GM23338 (cell line): ENCODE measurements at regions not wholly inside any gene's neighbourhood (a gene's known extent, or its start where the extent isn't known, plus 50 kb on each side); places are given as distances from the start of the nearest gene placed in this dataset.

Experiments used
- ATAC-seq: fragments of 200-7000 bp; cut with Tn5 transposase; 3 replicates; pipeline ENCODE4 v1.9.1; 2020
- DNase-seq: peaks from one replicate; pipeline ENCODE4 v3.0.0-alpha.2; 2015; ENCODE audit warnings: low spot score
- H2AFZ ChIP-seq: fragments of 200-600 bp; sonication (generic); 2 replicates; pipeline ENCODE4 v1.8.0; 2016; ENCODE audit warnings: antibody characterized with exemption, mild to moderate bottlenecking, moderate library complexity
- H3F3A ChIP-seq: fragments of 200-600 bp; sonication (generic); replicated peaks from 2 replicates; pipeline ENCODE4 v1.8.0; 2017; ENCODE audit warnings: antibody characterized with exemption, mixed run types, low read depth
- H3K27ac ChIP-seq: fragments of 200-600 bp; sonication (generic); 2 replicates; pipeline ENCODE4 v1.6.1; 2016; ENCODE audit warnings: low read depth
- H3K27me3 ChIP-seq: fragments of 200-600 bp; sonication (generic); 2 replicates; pipeline ENCODE4 v1.8.0; 2016; ENCODE audit warnings: mild to moderate bottlenecking, mixed run types, moderate library complexity; ENCODE audit not compliant: insufficient read depth
- H3K36me3 ChIP-seq: fragments of 200-600 bp; sonication (generic); 2 replicates; pipeline ENCODE4 v1.8.0; 2016; ENCODE audit warnings: mild to moderate bottlenecking; ENCODE audit not compliant: insufficient read depth
- H3K4me1 ChIP-seq: fragments of 200-600 bp; sonication (generic); 2 replicates; pipeline ENCODE4 v1.8.0; 2016; ENCODE audit warnings: mild to moderate bottlenecking, moderate library complexity; ENCODE audit not compliant: insufficient read depth
- H3K4me2 ChIP-seq: fragments of 200-600 bp; sonication (generic); 2 replicates; pipeline ENCODE4 v1.7.1; 2017; ENCODE audit warnings: mixed run types
- H3K4me3 ChIP-seq: fragments of 200-600 bp; sonication (generic); 2 replicates; pipeline ENCODE4 v1.6.1; 2016; ENCODE audit warnings: mixed run types
- H3K79me2 ChIP-seq: fragments of 200-600 bp; sonication (generic); replicated peaks from 2 replicates; pipeline ENCODE4 v1.8.0; 2017; ENCODE audit warnings: mild to moderate bottlenecking; ENCODE audit not compliant: insufficient read depth
- H3K9me2 ChIP-seq: fragments of 200-600 bp; sonication (generic); 2 replicates; pipeline ENCODE4 v1.8.0; 2017; ENCODE audit not compliant: insufficient read depth
- H4K20me1 ChIP-seq: fragments of 200-600 bp; sonication (generic); replicated peaks from 2 replicates; pipeline ENCODE4 v1.8.0; 2017; ENCODE audit warnings: mild to moderate bottlenecking; ENCODE audit not compliant: insufficient read depth
- H3K27ac Mint-ChIP-seq: 2 replicates; pipeline ENCODE4 v1.8.0; 2020; ENCODE audit warnings: inconsistent platforms, mild to moderate bottlenecking, moderate library complexity, mixed read lengths
- H3K27me3 Mint-ChIP-seq: 3 replicates; pipeline ENCODE4 v1.8.0; 2022; ENCODE audit warnings: low read depth, mild to moderate bottlenecking, moderate library complexity, mixed read lengths, inconsistent platforms; ENCODE audit not compliant: insufficient read depth, poor library complexity
- H3K36me3 Mint-ChIP-seq: 3 replicates; pipeline ENCODE4 v1.8.0; 2021; ENCODE audit warnings: low read depth, mild to moderate bottlenecking, inconsistent platforms, moderate library complexity, mixed read lengths
- H3K4me1 Mint-ChIP-seq: 3 replicates; pipeline ENCODE4 v1.8.0; 2020; ENCODE audit warnings: mild to moderate bottlenecking, inconsistent platforms, mixed read lengths
- H3K4me3 Mint-ChIP-seq: 3 replicates; pipeline ENCODE4 v1.8.0; 2021; ENCODE audit warnings: moderate library complexity, mild to moderate bottlenecking, inconsistent platforms, mixed read lengths
- H3K9me3 Mint-ChIP-seq: 3 replicates; pipeline ENCODE4 v1.8.0; 2020; ENCODE audit warnings: moderate library complexity, mild to moderate bottlenecking, inconsistent platforms, mixed read lengths
- CREB1 ChIP-seq: fragments of 250-450 bp; sonication (Bioruptor Pico); IDR thresholded peaks from 2 replicates; pipeline ENCODE4 v1.5.0; 2020; ENCODE audit warnings: low read depth, mild to moderate bottlenecking, moderate library complexity
- CTCF ChIP-seq, 2 experiments: fragments of 200-600 bp in 1 of 2; sonication (generic) in 1 of 2; conservative IDR thresholded peaks; 2 replicates each; pipeline versions ENCODE4 v1.5.1 to v1.6.1; 2016 to 2017; ENCODE audit warnings: antibody characterized with exemption in 2 of 2, low read depth in 2 of 2, mild to moderate bottlenecking in 2 of 2, moderate library complexity in 1 of 2
- ETS1 ChIP-seq: IDR thresholded peaks from 2 replicates; pipeline ENCODE4 v1.6.1; 2016; ENCODE audit warnings: antibody characterized with exemption
- EZH2 ChIP-seq: fragments of 200-600 bp; sonication (generic); IDR thresholded peaks from one replicate; pipeline ENCODE4 v1.8.0; 2017; ENCODE audit warnings: antibody characterized with exemption, mild to moderate bottlenecking, low read depth; ENCODE audit not compliant: unreplicated experiment
- EZH2phosphoT487 ChIP-seq: fragments of 200-600 bp; sonication (generic); IDR thresholded peaks from one replicate; pipeline ENCODE4 v1.8.1; 2018; ENCODE audit warnings: antibody characterized with exemption; ENCODE audit not compliant: unreplicated experiment
- JUNB ChIP-seq: IDR thresholded peaks from one replicate; pipeline ENCODE4 v1.6.1; 2016; ENCODE audit warnings: antibody characterized with exemption; ENCODE audit not compliant: unreplicated experiment
- NANOG ChIP-seq: IDR thresholded peaks from 2 replicates; pipeline ENCODE4 v1.6.1; 2016; ENCODE audit warnings: antibody characterized with exemption, borderline replicate concordance
- POLR2AphosphoS5 ChIP-seq: IDR thresholded peaks from 2 replicates; pipeline ENCODE4 v1.6.1; 2016; ENCODE audit warnings: antibody characterized with exemption, low read depth
- REST ChIP-seq: IDR thresholded peaks from one replicate; pipeline ENCODE4 v1.6.1; 2018; ENCODE audit warnings: antibody characterized with exemption; ENCODE audit not compliant: unreplicated experiment
- STAT1 ChIP-seq: IDR thresholded peaks from one replicate; pipeline ENCODE4 v1.6.1; 2016; ENCODE audit warnings: antibody characterized with exemption; ENCODE audit not compliant: unreplicated experiment
- ZNF114 ChIP-seq: fragments of 250-450 bp; sonication (Bioruptor Pico); IDR thresholded peaks from 2 replicates; pipeline ENCODE4 v1.5.0; 2020; ENCODE audit warnings: mild to moderate bottlenecking, moderate library complexity
- ZNF462 ChIP-seq: fragments of 250-450 bp; sonication (Bioruptor Pico); IDR thresholded peaks from 2 replicates; pipeline ENCODE4 v1.5.0; 2020; ENCODE audit warnings: mild to moderate bottlenecking, moderate library complexity

- TF ChIP-seq REST (no peak), CREB1 (CRISPR knock-in tag) (no peak), EZH2phosphoT487 (no peak), STAT1 (no peak)
These were observed 188.1 kb upstream of the PLET1 start (continued) for GRCh38 chr11:112448806-112449205.

- no peak overlapping the region for H3K27ac ChIP-seq
- no peaks in the 10 kb centered on the region for H3K36me3 ChIP-seq
- H4K20me1 ChIP-seq, result no peaks in the 10 kb centered on the region
- no peak for ATAC-seq
- no peak overlapping the region for H3K4me2 ChIP-seq
- H3K36me3 Mint-ChIP-seq, result no peaks in the 10 kb centered on the region
- H2AFZ ChIP-seq, result no peak overlapping the region
- H3K4me3 Mint-ChIP-seq, result no peak overlapping the region
- no peaks in the 10 kb centered on the region for H3K27me3 ChIP-seq
- H3K9me3 Mint-ChIP-seq, result no peaks in the 10 kb centered on the region; the same call in 2 of the 3 replicates
- no peaks in the 10 kb centered on the region for H3K4me1 ChIP-seq
- H3K4me1 Mint-ChIP-seq, result peaks cover 3% of the 10 kb centered on the region; the same call in 2 of the 3 replicates
- no peak overlapping the region for H3K27ac Mint-ChIP-seq
- no peak for DNase-seq
- H3F3A ChIP-seq, result no peaks in the 10 kb centered on the region
- H3K9me2 ChIP-seq, result no peaks in the 10 kb centered on the region
- no peaks in the 10 kb centered on the region for H3K79me2 ChIP-seq
- no peaks in the 10 kb centered on the region for H3K27me3 Mint-ChIP-seq
- H3K4me3 ChIP-seq, result no peak overlapping the region
- no peak for TF ChIP-seq NANOG
- TF ChIP-seq CTCF (conservative IDR thresholded peaks at IDR 0.05; ENCODE audit: low read depth in 2 of 2), result no peak
- TF ChIP-seq EZH2, result no peak
- no peak for TF ChIP-seq EZH2phosphoT487
- no peak for TF ChIP-seq POLR2AphosphoS5
- no peak for TF ChIP-seq ETS1
- TF ChIP-seq ZNF462, result no peak
- no peak for TF ChIP-seq JUNB
- TF ChIP-seq CREB1 (CRISPR knock-in tag), result no peak
- TF ChIP-seq ZNF114 (CRISPR knock-in tag), result no peak
These were observed 190.6 kb upstream of the PLET1 start for GRCh38 chr11:112451250-112451649.
